ENCODE measurements at regions not wholly inside any gene's neighbourhood (a gene's known extent, or its start where the extent isn't known, plus 50 kb on each side); places are given as distances from the start of the nearest gene placed in this dataset.

- intact Hi-C loops (cut with DNase I; ENCODE audit: low total_unique reads) (no loop called here), in situ Hi-C loops (cut with MboI; ENCODE audit: low sequenced_read_pairs in 4 of 4) (no loop called here)
- Histone ChIP-seq H3K36me3 (no peaks in the 10 kb centered on the region), H3K27ac (no peak overlapping the region), H3K9me3 (no peaks in the 10 kb centered on the region), H3K4me3 (no peak overlapping the region), H3K27me3 (no peaks in the 10 kb centered on the region), H3K4me1 (no peaks in the 10 kb centered on the region)
- DNase-seq: no peak
- no peak for ATAC-seq
- no peak for TF ChIP-seq POLR2A (IDR thresholded peaks at IDR 0.05)
- TF ChIP-seq CTCF (IDR thresholded peaks at IDR 0.05 in 4 of 5, conservative IDR thresholded peaks at IDR 0.05 in 1 of 5): no peak
Observed at GRCh38 chr6:88482465-88482864, 316.3 kb upstream of the CNR1 start.

DNA sequence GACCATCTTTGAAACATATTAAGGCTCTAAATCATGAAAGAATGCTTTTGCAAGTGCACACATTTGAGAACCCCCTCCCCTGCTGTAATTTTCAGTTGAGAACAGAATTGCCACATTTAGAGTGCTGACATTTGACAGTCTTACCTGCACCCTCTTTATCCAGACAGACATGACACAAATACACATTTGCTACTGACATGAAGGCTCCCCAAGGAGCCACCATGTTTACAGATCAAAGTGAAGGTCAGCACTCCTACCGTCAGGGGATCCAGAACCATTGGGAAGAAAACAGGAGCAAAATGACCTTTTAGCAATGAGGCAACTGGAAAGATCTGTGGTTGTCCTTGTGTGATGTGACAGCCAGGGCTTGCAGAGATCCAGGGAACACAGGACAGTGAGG, 315.4 kb upstream of the CNR1 start:
- no peak for ATAC-seq
- H3K4me3 ChIP-seq: no peak overlapping the region
- TF ChIP-seq CTCF (IDR thresholded peaks at IDR 0.05 in 4 of 5, conservative IDR thresholded peaks at IDR 0.05 in 1 of 5) (no peak), POLR2A (IDR thresholded peaks at IDR 0.05) (no peak)
- no peak overlapping the region for H3K27ac ChIP-seq
- intact Hi-C loops (cut with DNase I; ENCODE audit: low total_unique reads) (no loop called here), in situ Hi-C loops (cut with MboI; ENCODE audit: low sequenced_read_pairs in 4 of 4) (no loop called here)
- no peaks in the 10 kb centered on the region for H3K4me1 ChIP-seq
- H3K36me3 ChIP-seq: no peaks in the 10 kb centered on the region
- H3K9me3 ChIP-seq: no peaks in the 10 kb centered on the region
- H3K27me3 ChIP-seq: no peaks in the 10 kb centered on the region
- DNase-seq: no peak

DNA sequence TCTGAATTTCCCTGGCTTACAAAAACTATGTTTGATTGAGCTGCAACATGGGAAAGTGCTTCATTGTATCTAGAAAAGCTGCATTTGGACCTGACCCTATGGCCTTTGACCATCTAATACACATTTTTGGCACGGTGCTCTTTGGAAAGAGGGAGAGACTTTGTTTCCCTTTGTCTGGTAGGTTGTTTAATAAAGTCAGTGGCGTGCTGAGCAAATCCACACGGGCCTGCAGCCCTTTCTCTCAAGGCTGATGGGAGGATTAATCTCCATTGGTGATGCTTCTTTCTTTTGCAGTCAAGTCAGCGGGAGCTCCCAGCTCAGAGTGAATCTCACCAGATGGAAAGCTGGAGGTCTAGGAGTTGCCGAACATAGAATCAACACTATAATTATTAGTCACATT, 314.7 kb upstream of the CNR1 start:
- no peak for TF ChIP-seq CTCF (IDR thresholded peaks at IDR 0.05 in 4 of 5, conservative IDR thresholded peaks at IDR 0.05 in 1 of 5)
- TF ChIP-seq POLR2A (IDR thresholded peaks at IDR 0.05): no peak
- H3K9me3 ChIP-seq: no peaks in the 10 kb centered on the region
- H3K27ac ChIP-seq: no peak overlapping the region
- in situ Hi-C loops (cut with MboI; ENCODE audit: low sequenced_read_pairs in 4 of 4) (no loop called here), intact Hi-C loops (cut with DNase I; ENCODE audit: low total_unique reads) (no loop called here)
- no peak overlapping the region for H3K4me3 ChIP-seq
- DNase-seq (no peak), ATAC-seq (no peak)
- no peaks in the 10 kb centered on the region for H3K27me3 ChIP-seq
- no peaks in the 10 kb centered on the region for H3K36me3 ChIP-seq
- H3K4me1 ChIP-seq: no peaks in the 10 kb centered on the region

GRCh38 chr6:88477413-88477812, 311.3 kb upstream of the CNR1 start:
- H3K36me3 ChIP-seq: no peaks in the 10 kb centered on the region
- intact Hi-C loops (cut with DNase I; ENCODE audit: low total_unique reads): no loop called here
- no peak overlapping the region for H3K4me3 ChIP-seq
- DNase-seq (no peak), ATAC-seq (no peak)
- in situ Hi-C loops (cut with MboI; ENCODE audit: low sequenced_read_pairs in 4 of 4): no loop called here
- H3K4me1 ChIP-seq: no peaks in the 10 kb centered on the region
- H3K27ac ChIP-seq: no peak overlapping the region
- TF ChIP-seq CTCF (IDR thresholded peaks at IDR 0.05 in 4 of 5, conservative IDR thresholded peaks at IDR 0.05 in 1 of 5) (no peak), POLR2A (IDR thresholded peaks at IDR 0.05) (no peak)
- H3K27me3 ChIP-seq: no peaks in the 10 kb centered on the region
- no peaks in the 10 kb centered on the region for H3K9me3 ChIP-seq

GRCh38 chr6:88476388-88476787, 310.2 kb upstream of the CNR1 start:
- Histone ChIP-seq H3K9me3 (no peaks in the 10 kb centered on the region), H3K4me3 (no peak overlapping the region), H3K27ac (no peak overlapping the region), H3K4me1 (no peaks in the 10 kb centered on the region), H3K27me3 (no peaks in the 10 kb centered on the region), H3K36me3 (no peaks in the 10 kb centered on the region)
- TF ChIP-seq POLR2A (IDR thresholded peaks at IDR 0.05): no peak
- TF ChIP-seq CTCF (IDR thresholded peaks at IDR 0.05 in 4 of 5, conservative IDR thresholded peaks at IDR 0.05 in 1 of 5): no peak
- intact Hi-C loops (cut with DNase I; ENCODE audit: low total_unique reads) (no loop called here), in situ Hi-C loops (cut with MboI; ENCODE audit: low sequenced_read_pairs in 4 of 4) (no loop called here)
- no peak for ATAC-seq
- DNase-seq: no peak

Data from gastrocnemius medialis (tissue), 4 donors.